ENCODE measurements at regions not wholly inside any gene's neighbourhood (a gene's known extent, or its start where the extent isn't known, plus 50 kb on each side); places are given as distances from the start of the nearest gene placed in this dataset.

DNA sequence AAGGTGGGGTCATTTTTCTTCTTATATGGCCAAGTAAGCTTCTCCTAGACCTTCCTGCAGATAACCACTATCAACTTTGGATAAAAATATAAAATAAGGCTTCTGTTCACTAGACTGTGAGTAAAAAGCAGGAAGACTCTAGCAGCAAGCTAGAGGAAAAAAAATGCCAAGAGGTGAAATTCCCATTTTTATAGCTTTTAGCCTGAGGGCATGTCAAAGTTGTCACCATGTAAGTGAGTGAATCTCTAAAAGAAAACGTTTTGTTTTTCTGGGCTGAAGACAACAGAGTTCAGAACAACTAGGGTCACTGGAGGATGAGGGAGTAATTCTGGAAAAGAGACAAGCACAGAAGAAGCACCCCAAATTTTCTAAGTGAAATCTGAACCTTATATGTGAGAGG lies 143.9 kb upstream of the DIO3 start:
- TF ChIP-seq CTCF (conservative IDR thresholded peaks at IDR 0.05; ENCODE audit: low read depth, low read length) (no peak), EZH2 (IDR thresholded peaks at IDR 0.05; ENCODE audit: borderline replicate concordance, low read depth, low read length, poor library complexity, severe bottlenecking) (no peak)
- no peak overlapping the region for H3K27ac ChIP-seq (ENCODE audit: low read depth, low read length, poor library complexity, severe bottlenecking)
- no peaks in the 10 kb centered on the region for H3K36me3 ChIP-seq (ENCODE audit: insufficient read depth, low read length, poor library complexity, severe bottlenecking)
- DNase-seq (ENCODE audit: low spot score), result no peak
- H3K9me3 ChIP-seq (ENCODE audit: low read depth, low read length, poor library complexity, severe bottlenecking), result no peaks in the 10 kb centered on the region
- H3K4me1 ChIP-seq (ENCODE audit: insufficient read depth, low read length, poor library complexity, severe bottlenecking), result no peaks in the 10 kb centered on the region
- intact Hi-C loops (cut with micrococcal nuclease; ENCODE audit: unreplicated experiment), result no loop called here
- POLR2A ChIA-PET (ENCODE audit: low non-redundant PET), result no interaction called here
- no TSS peak for BruUV-seq (replicated peaks)
- H3K27me3 ChIP-seq (replicated peaks; ENCODE audit: insufficient read depth, low read depth, low read length, poor library complexity), result peaks cover 86% of the 10 kb centered on the region
- no peak overlapping the region for H3K4me3 ChIP-seq (ENCODE audit: low read depth, low read length, poor library complexity, severe bottlenecking)
- CTCF ChIA-PET, result no interaction called here

DNA sequence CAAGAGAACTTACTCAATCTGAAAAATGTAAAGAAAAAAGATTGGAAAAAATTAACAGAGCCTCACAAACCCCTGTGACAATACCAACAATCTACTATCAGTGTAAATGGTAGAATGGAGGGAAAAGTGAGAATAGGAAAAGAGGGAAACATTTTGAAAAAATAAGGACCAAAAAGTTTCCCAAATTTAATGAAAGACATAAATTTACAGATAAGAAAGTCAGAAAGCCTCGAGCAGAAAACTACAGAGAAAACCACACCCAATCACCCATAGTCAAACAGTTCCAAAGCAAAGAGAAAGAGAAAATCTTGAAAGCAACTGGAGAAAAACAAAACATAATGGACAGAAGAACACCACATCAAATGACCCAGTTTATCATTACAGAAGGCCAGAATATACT lies 142.7 kb upstream of the DIO3 start:
- TF ChIP-seq CTCF (conservative IDR thresholded peaks at IDR 0.05; ENCODE audit: low read depth, low read length) (no peak), EZH2 (IDR thresholded peaks at IDR 0.05; ENCODE audit: borderline replicate concordance, low read depth, low read length, poor library complexity, severe bottlenecking) (no peak)
- peaks cover 83% of the 10 kb centered on the region for H3K27me3 ChIP-seq (replicated peaks; ENCODE audit: insufficient read depth, low read depth, low read length, poor library complexity)
- H3K36me3 ChIP-seq (ENCODE audit: insufficient read depth, low read length, poor library complexity, severe bottlenecking), result no peaks in the 10 kb centered on the region
- H3K4me3 ChIP-seq (ENCODE audit: low read depth, low read length, poor library complexity, severe bottlenecking), result no peak overlapping the region
- no peak overlapping the region for H3K27ac ChIP-seq (ENCODE audit: low read depth, low read length, poor library complexity, severe bottlenecking)
- H3K9me3 ChIP-seq (ENCODE audit: low read depth, low read length, poor library complexity, severe bottlenecking), result no peaks in the 10 kb centered on the region
- ChIA-PET POLR2A (ENCODE audit: low non-redundant PET) (no interaction called here), CTCF (no interaction called here)
- intact Hi-C loops (cut with micrococcal nuclease; ENCODE audit: unreplicated experiment), result no loop called here
- BruUV-seq (replicated peaks), result no TSS peak
- no peak for DNase-seq (ENCODE audit: low spot score)
- H3K4me1 ChIP-seq (ENCODE audit: insufficient read depth, low read length, poor library complexity, severe bottlenecking), result no peaks in the 10 kb centered on the region

DNA sequence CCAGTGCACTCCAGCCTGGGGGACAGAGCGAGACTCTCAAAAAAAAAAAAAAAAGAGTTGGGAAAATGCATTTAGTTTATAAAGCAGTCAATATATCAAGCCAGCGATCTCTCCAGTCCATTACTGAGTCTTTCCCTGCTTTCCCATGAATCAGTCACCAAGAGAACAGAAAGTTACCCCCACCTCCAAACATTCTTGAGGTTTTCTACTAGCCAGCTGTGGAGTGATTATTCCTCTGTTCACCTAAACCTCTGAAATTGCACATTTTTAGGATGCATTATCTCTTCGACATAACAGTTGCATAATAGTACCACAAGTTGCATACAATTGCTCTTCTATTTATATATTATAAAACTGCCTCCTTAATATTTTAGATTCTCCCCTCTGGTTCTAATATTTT lies 134.8 kb upstream of the DIO3 start:
- intact Hi-C loops (cut with micrococcal nuclease; ENCODE audit: unreplicated experiment), result no loop called here
- CTCF ChIA-PET, result no interaction called here

More for the DNA sequence above, 134.8 kb upstream of the DIO3 start:
- H3K27me3 ChIP-seq (replicated peaks; ENCODE audit: insufficient read depth, low read depth, low read length, poor library complexity), result peaks cover 58% of the 10 kb centered on the region
- no peaks in the 10 kb centered on the region for H3K9me3 ChIP-seq (ENCODE audit: low read depth, low read length, poor library complexity, severe bottlenecking)
- DNase-seq (ENCODE audit: low spot score), result no peak
- H3K4me1 ChIP-seq (ENCODE audit: insufficient read depth, low read length, poor library complexity, severe bottlenecking), result no peaks in the 10 kb centered on the region
- H3K27ac ChIP-seq (ENCODE audit: low read depth, low read length, poor library complexity, severe bottlenecking), result no peak overlapping the region
- TF ChIP-seq EZH2 (IDR thresholded peaks at IDR 0.05; ENCODE audit: borderline replicate concordance, low read depth, low read length, poor library complexity, severe bottlenecking) (no peak), CTCF (conservative IDR thresholded peaks at IDR 0.05; ENCODE audit: low read depth, low read length) (no peak)
- H3K36me3 ChIP-seq (ENCODE audit: insufficient read depth, low read length, poor library complexity, severe bottlenecking), result no peaks in the 10 kb centered on the region
- no TSS peak for BruUV-seq (replicated peaks)
- POLR2A ChIA-PET (ENCODE audit: low non-redundant PET), result no interaction called here
- no peak overlapping the region for H3K4me3 ChIP-seq (ENCODE audit: low read depth, low read length, poor library complexity, severe bottlenecking)

Data from A673 (cell line).